ENCODE measurements at regions not wholly inside any gene's neighbourhood (a gene's known extent, or its start where the extent isn't known, plus 50 kb on each side); places are given as distances from the start of the nearest gene placed in this dataset.

- BruUV-seq (replicated peaks), result no TSS peak
- Histone ChIP-seq H3K27me3 (ENCODE audit: control insufficient read depth in 1 of 2, insufficient read depth in 2 of 2, low read length in 2 of 2) (no peaks in the 10 kb centered on the region), H4K20me1 (ENCODE audit: insufficient read depth, low read length) (no peaks in the 10 kb centered on the region), H3K9ac (ENCODE audit: insufficient read depth, low read depth, low read length) (no peak overlapping the region), H3K4me2 (ENCODE audit: low read depth, low read length) (no peak overlapping the region), H3K27ac (ENCODE audit: extremely low read length, insufficient read depth, low read length) (no peak overlapping the region), H3K9me3 (ENCODE audit: low read length) (no peaks in the 10 kb centered on the region), H3K4me1 (ENCODE audit: insufficient read depth, low read length) (no peaks in the 10 kb centered on the region), H3K4me3 (replicated peaks in 1 of 3; ENCODE audit: insufficient read depth in 1 of 3, low read depth in 2 of 3, low read length in 3 of 3) (no peak overlapping the region), H2AFZ (ENCODE audit: low read length) (no peak overlapping the region), H3K36me3 (replicated peaks in 1 of 2; ENCODE audit: control insufficient read depth in 1 of 2, insufficient read depth in 2 of 2, low read length in 2 of 2) (no peaks in the 10 kb centered on the region), H3K79me2 (ENCODE audit: insufficient read depth, low read length) (no peaks in the 10 kb centered on the region)
- no peak for TF ChIP-seq KDM5A (IDR thresholded peaks at IDR 0.05; ENCODE audit: borderline replicate concordance, low read length)
- no peak for TF ChIP-seq ZNF639 (CRISPR knock-in tag; conservative IDR thresholded peaks at IDR 0.05)
- no peak for TF ChIP-seq MEIS2 (CRISPR knock-in tag; IDR thresholded peaks at IDR 0.05)
- TF ChIP-seq ARID3A (IDR thresholded peaks at IDR 0.05; ENCODE audit: low read depth, low read length), result no peak
- no peak for TF ChIP-seq ZNF367 (CRISPR knock-in tag; IDR thresholded peaks at IDR 0.05; ENCODE audit: borderline replicate concordance)
- no peak for TF ChIP-seq MTA3 (CRISPR knock-in tag; IDR thresholded peaks at IDR 0.05)
- TF ChIP-seq HMG20B (CRISPR knock-in tag; conservative IDR thresholded peaks at IDR 0.05), result no peak
- no peak for TF ChIP-seq STAG1 (CRISPR knock-in tag; IDR thresholded peaks at IDR 0.05)
- no peak for TF ChIP-seq GPBP1L1 (CRISPR knock-in tag; IDR thresholded peaks at IDR 0.05)
- TF ChIP-seq ZNF543 (CRISPR knock-in tag; IDR thresholded peaks at IDR 0.05), result no peak
- no peak for TF ChIP-seq NBN (conservative IDR thresholded peaks at IDR 0.05)
- TF ChIP-seq NFKB2 (CRISPR knock-in tag; IDR thresholded peaks at IDR 0.05; ENCODE audit: borderline replicate concordance), result no peak
- no peak for TF ChIP-seq HES4 (CRISPR knock-in tag; IDR thresholded peaks at IDR 0.05; ENCODE audit: borderline replicate concordance)
- no peak for TF ChIP-seq PAF1 (CRISPR knock-in tag; IDR thresholded peaks at IDR 0.05)
- no peak for TF ChIP-seq ZNF101 (CRISPR knock-in tag; IDR thresholded peaks at IDR 0.05; ENCODE audit: borderline replicate concordance, low read depth)
- no peak for TF ChIP-seq DNMT3B (CRISPR knock-in tag; conservative IDR thresholded peaks at IDR 0.05)
- TF ChIP-seq TBP (CRISPR knock-in tag; IDR thresholded peaks at IDR 0.05), result no peak
- no peak for TF ChIP-seq ZNF619 (CRISPR knock-in tag; IDR thresholded peaks at IDR 0.05)
- intact Hi-C loops (cut with micrococcal nuclease; ENCODE audit: unreplicated experiment) (no loop called here), in situ Hi-C loops (cut with HindIII; ENCODE audit: extremely low pct_ligation_motif_present, low pct_unique_long_range_greater_than_20kb) (no loop called here)
- ATAC-seq (peak; percentile 25; the same call in 1 of the 3 replicates), FAIRE-seq (no peak), DNase-seq (ENCODE audit: low spot score) (no peak)
- CTCF ChIA-PET (ENCODE audit: low intra/inter-chr PET ratio, low total read pairs), result no interaction called here
- POLR2A ChIA-PET, result no interaction called here
- 2% methylated on average over 4 of the region's 4 CpGs for WGBS (ENCODE audit: low lambda C conversion rate)
Observed at GRCh38 chr1:218817071-218817470, 356.6 kb upstream of the LYPLAL1 start.

Measured in HepG2 (cell line).